Neural cell (in vitro differentiated cells): ENCODE measurements at regions not wholly inside any gene's neighbourhood (a gene's known extent, or its start where the extent isn't known, plus 50 kb on each side); places are given as distances from the start of the nearest gene placed in this dataset.

ENCODE experiments used
- H2AFZ ChIP-seq: fragments of 200-600, 300-800 bp; sonication (generic), shearing (Covaris generic); 2 replicates; pipeline ENCODE4 v1.6.0; 2014; ENCODE audit warnings: low read depth, mild to moderate bottlenecking, antibody characterized with exemption, low read length, moderate library complexity
- H3F3A ChIP-seq: fragments of 200-600 bp; shearing (Covaris generic); 2 replicates; pipeline ENCODE4 v1.6.1; 2016; ENCODE audit warnings: mild to moderate bottlenecking, moderate library complexity, mixed read lengths, antibody characterized with exemption, low read length; ENCODE audit not compliant: insufficient read depth, poor library complexity, severe bottlenecking
- H3K27ac ChIP-seq: fragments of 200-600, 300-800 bp; sonication (generic), shearing (Covaris generic); 2 replicates; pipeline ENCODE4 v1.5.1; 2014; ENCODE audit warnings: mild to moderate bottlenecking, low read length, moderate library complexity
- H3K27me3 ChIP-seq: fragments of 300-800, 200-600 bp; sonication (generic), shearing (Covaris generic); 2 replicates; pipeline ENCODE4 v1.6.0; 2014; ENCODE audit warnings: mild to moderate bottlenecking, low read depth, low read length, moderate library complexity; ENCODE audit not compliant: insufficient read depth
- H3K36me3 ChIP-seq: fragments of 300-800, 200-600 bp; sonication (generic), shearing (Covaris generic); 2 replicates; pipeline ENCODE4 v1.5.1; 2014; ENCODE audit warnings: mild to moderate bottlenecking, antibody characterized with exemption, low read length, moderate library complexity; ENCODE audit not compliant: insufficient read depth
- H3K4me2 ChIP-seq: fragments of 300-800, 200-600 bp; sonication (generic), shearing (Covaris generic); 2 replicates; pipeline ENCODE4 v1.6.0; 2014; ENCODE audit warnings: mild to moderate bottlenecking, low read length
- H3K4me3 ChIP-seq: fragments of 300-800, 200-600 bp; sonication (generic), shearing (Covaris generic); 2 replicates; pipeline ENCODE4 v1.5.1; 2014; ENCODE audit warnings: mild to moderate bottlenecking, low read length, moderate library complexity
- H3K79me2 ChIP-seq: fragments of 200-600 bp; shearing (Covaris generic); replicated peaks from 2 replicates; pipeline ENCODE4 v1.6.0; 2014; ENCODE audit warnings: mild to moderate bottlenecking, low read length, moderate library complexity; ENCODE audit not compliant: insufficient read depth
- H3K9ac ChIP-seq: fragments of 300-800, 200-600 bp; sonication (generic), shearing (Covaris generic); 2 replicates; pipeline ENCODE4 v1.6.1; 2016; ENCODE audit warnings: mild to moderate bottlenecking, low read length, mixed read lengths
- H3K9me2 ChIP-seq: fragments of 200-600 bp; shearing (Covaris generic); 2 replicates; pipeline ENCODE4 v1.6.1; 2016; ENCODE audit warnings: mild to moderate bottlenecking, low read length, mixed read lengths; ENCODE audit not compliant: insufficient read depth
- H3K9me3 ChIP-seq: fragments of 200-600, 300-800 bp; sonication (generic), shearing (Covaris generic); 2 replicates; pipeline ENCODE4 v1.6.1; 2016; ENCODE audit warnings: mild to moderate bottlenecking, mixed run types, low read length, moderate library complexity, mixed read lengths
- H4K20me1 ChIP-seq: fragments of 200-600 bp; shearing (Covaris generic); 2 replicates; pipeline ENCODE4 v1.6.1; 2016; ENCODE audit warnings: mild to moderate bottlenecking, mixed run types; ENCODE audit not compliant: insufficient read depth
- CTCF ChIP-seq: fragments of 450-650 bp; IDR thresholded peaks from 2 replicates; pipeline ENCODE4 v1.5.1; 2014; ENCODE audit warnings: antibody characterized with exemption, mild to moderate bottlenecking, moderate library complexity; ENCODE audit not compliant: poor library complexity, severe bottlenecking
- EP300 ChIP-seq: fragments of 450-650 bp; conservative IDR thresholded peaks from 2 replicates; pipeline ENCODE4 v1.6.1; 2014; ENCODE audit warnings: antibody characterized with exemption, mild to moderate bottlenecking, moderate library complexity; ENCODE audit not compliant: poor library complexity, severe bottlenecking
- EZH2 ChIP-seq: fragments of 200-600, 300-800 bp; shearing (Covaris generic), sonication (generic); IDR thresholded peaks from 2 replicates; pipeline ENCODE4 v1.6.1; 2014; ENCODE audit warnings: antibody characterized with exemption, low read length, borderline replicate concordance, mild to moderate bottlenecking; ENCODE audit not compliant: insufficient read depth, poor library complexity, severe bottlenecking
- MXI1 ChIP-seq: fragments of 450-650 bp; conservative IDR thresholded peaks from 2 replicates; pipeline ENCODE4 v1.6.1; 2014; ENCODE audit warnings: antibody characterized with exemption, mild to moderate bottlenecking; ENCODE audit not compliant: poor library complexity, severe bottlenecking
- POLR2AphosphoS5 ChIP-seq: IDR thresholded peaks from 2 replicates; pipeline ENCODE4 v1.6.1; 2012
- RAD21 ChIP-seq: fragments of 450-650 bp; conservative IDR thresholded peaks from 2 replicates; pipeline ENCODE4 v1.6.1; 2014; ENCODE audit warnings: antibody characterized with exemption, mild to moderate bottlenecking, moderate library complexity
- SMC3 ChIP-seq: fragments of 450-650 bp; conservative IDR thresholded peaks from 2 replicates; pipeline ENCODE4 v1.6.1; 2014; ENCODE audit warnings: antibody characterized with exemption, mild to moderate bottlenecking, moderate library complexity; ENCODE audit not compliant: poor library complexity
- TAF1 ChIP-seq: IDR thresholded peaks from 2 replicates; pipeline ENCODE4 v1.6.1; 2012; ENCODE audit warnings: low read depth
- TF ChIP-seq, protein P1 (sequence below): IDR thresholded peaks from 2 replicates; pipeline ENCODE4 v1.6.1; 2012; ENCODE audit warnings: borderline replicate concordance

GRCh38 chr1:182133181-182133580 lies 71.7 kb upstream of the ZNF648 start:
- H2AFZ ChIP-seq, result no peak overlapping the region
- TF ChIP-seq EZH2 (no peak), SMC3 (no peak), TAF1 (no peak), POLR2AphosphoS5 (no peak), EP300 (no peak), CTCF (no peak)
- TF ChIP-seq, protein P1, sequence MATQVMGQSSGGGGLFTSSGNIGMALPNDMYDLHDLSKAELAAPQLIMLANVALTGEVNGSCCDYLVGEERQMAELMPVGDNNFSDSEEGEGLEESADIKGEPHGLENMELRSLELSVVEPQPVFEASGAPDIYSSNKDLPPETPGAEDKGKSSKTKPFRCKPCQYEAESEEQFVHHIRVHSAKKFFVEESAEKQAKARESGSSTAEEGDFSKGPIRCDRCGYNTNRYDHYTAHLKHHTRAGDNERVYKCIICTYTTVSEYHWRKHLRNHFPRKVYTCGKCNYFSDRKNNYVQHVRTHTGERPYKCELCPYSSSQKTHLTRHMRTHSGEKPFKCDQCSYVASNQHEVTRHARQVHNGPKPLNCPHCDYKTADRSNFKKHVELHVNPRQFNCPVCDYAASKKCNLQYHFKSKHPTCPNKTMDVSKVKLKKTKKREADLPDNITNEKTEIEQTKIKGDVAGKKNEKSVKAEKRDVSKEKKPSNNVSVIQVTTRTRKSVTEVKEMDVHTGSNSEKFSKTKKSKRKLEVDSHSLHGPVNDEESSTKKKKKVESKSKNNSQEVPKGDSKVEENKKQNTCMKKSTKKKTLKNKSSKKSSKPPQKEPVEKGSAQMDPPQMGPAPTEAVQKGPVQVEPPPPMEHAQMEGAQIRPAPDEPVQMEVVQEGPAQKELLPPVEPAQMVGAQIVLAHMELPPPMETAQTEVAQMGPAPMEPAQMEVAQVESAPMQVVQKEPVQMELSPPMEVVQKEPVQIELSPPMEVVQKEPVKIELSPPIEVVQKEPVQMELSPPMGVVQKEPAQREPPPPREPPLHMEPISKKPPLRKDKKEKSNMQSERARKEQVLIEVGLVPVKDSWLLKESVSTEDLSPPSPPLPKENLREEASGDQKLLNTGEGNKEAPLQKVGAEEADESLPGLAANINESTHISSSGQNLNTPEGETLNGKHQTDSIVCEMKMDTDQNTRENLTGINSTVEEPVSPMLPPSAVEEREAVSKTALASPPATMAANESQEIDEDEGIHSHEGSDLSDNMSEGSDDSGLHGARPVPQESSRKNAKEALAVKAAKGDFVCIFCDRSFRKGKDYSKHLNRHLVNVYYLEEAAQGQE, result no peak
- H3K36me3 ChIP-seq, result no peaks in the 10 kb centered on the region
- H3K4me2 ChIP-seq, result no peak overlapping the region
- no peak overlapping the region for H3K4me3 ChIP-seq
- H3K27me3 ChIP-seq, result no peaks in the 10 kb centered on the region
- H3K9me2 ChIP-seq, result no peaks in the 10 kb centered on the region
- no peaks in the 10 kb centered on the region for H3F3A ChIP-seq
- H3K27ac ChIP-seq, result no peak overlapping the region
- no peaks in the 10 kb centered on the region for H4K20me1 ChIP-seq
- no peaks in the 10 kb centered on the region for H3K79me2 ChIP-seq
- H3K9ac ChIP-seq, result no peak overlapping the region
- H3K9me3 ChIP-seq, result no peaks in the 10 kb centered on the region

- Histone ChIP-seq H3K9ac (no peak overlapping the region), H4K20me1 (no peaks in the 10 kb centered on the region), H3K27me3 (no peaks in the 10 kb centered on the region), H3K4me2 (no peak overlapping the region), H3K36me3 (no peaks in the 10 kb centered on the region), H3K9me2 (no peaks in the 10 kb centered on the region), H3K27ac (no peak overlapping the region), H2AFZ (no peak overlapping the region), H3K79me2 (no peaks in the 10 kb centered on the region), H3K9me3 (no peaks in the 10 kb centered on the region), H3F3A (no peaks in the 10 kb centered on the region), H3K4me3 (no peak overlapping the region)
- no peak for TF ChIP-seq TAF1
- no peak for TF ChIP-seq EP300
- TF ChIP-seq CTCF, result no peak
- TF ChIP-seq, protein P1, result no peak
- no peak for TF ChIP-seq POLR2AphosphoS5
- TF ChIP-seq MXI1, result no peak
- TF ChIP-seq RAD21, result no peak
- TF ChIP-seq SMC3, result no peak
- no peak for TF ChIP-seq EZH2
Observed at GRCh38 chr1:182129398-182129797, 67.9 kb upstream of the ZNF648 start.
